ENCODE measurements at regions not wholly inside any gene's neighbourhood (a gene's known extent, or its start where the extent isn't known, plus 50 kb on each side); places are given as distances from the start of the nearest gene placed in this dataset.

DNA sequence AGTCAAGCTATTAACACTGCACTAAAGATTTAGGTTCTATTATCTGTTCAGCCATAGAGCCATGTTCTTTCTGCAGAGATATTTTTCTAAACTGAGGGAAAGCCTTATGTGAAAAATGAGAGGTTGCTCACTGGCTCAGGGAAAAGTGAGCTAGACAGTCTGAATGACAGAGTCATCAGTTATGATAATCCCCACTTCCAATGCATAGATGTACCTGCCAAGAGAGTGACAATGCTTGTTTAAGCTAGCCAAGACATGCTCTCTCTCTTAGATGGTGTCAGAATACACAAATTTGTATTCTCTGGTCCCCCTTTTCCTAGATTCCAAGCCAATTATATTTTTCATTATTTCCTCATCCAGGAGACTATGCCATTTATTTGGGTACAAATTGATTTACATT lies 176.9 kb upstream of the FRMD6 start:
- Histone ChIP-seq H3K4me3 (replicated peaks; ENCODE audit: insufficient read depth, low read length) (no peak overlapping the region), H3K27me3 (ENCODE audit: insufficient read depth, poor library complexity, severe bottlenecking) (peaks cover 5% of the 10 kb centered on the region), H3K27ac (replicated peaks) (no peak overlapping the region)
- DNase-seq (ENCODE audit: low read depth in 1 of 2, low spot score in 1 of 2), result no peak
- no peak for TF ChIP-seq REST (IDR thresholded peaks at IDR 0.05; ENCODE audit: insufficient replicate concordance, low read depth)
- no peak for TF ChIP-seq CTCF (IDR thresholded peaks at IDR 0.05; ENCODE audit: insufficient read depth, low read length)
- TF ChIP-seq POLR2AphosphoS5 (IDR thresholded peaks at IDR 0.05; ENCODE audit: low read depth), result no peak
- TF ChIP-seq SPI1 (IDR thresholded peaks at IDR 0.05; ENCODE audit: borderline replicate concordance, low read depth), result no peak
- no peak for TF ChIP-seq GABPA (IDR thresholded peaks at IDR 0.05; ENCODE audit: low read depth)

DNA sequence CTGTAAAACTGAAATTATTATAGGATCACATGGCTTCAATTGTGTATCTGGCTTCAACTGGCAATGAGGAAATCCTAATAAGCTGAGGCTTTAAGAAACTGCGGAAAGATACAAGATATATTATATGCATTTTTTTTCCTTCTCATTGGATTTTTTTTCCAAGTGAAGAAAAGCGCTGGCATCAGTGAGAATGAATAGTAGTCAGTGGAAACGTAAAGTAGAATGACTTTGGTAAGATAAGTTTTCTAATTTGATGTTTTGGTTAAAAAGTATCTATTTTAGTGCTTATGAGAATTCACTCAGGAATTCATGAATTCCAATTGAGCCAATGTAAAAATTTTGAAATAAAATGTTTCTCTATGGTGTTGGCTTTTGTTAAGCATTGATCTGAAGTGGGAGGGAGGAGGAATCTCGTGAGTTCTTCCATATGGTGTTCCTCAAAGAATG lies 173.5 kb upstream of the FRMD6 start:
- Histone ChIP-seq H3K4me3 (replicated peaks; ENCODE audit: insufficient read depth, low read length) (no peak overlapping the region), H3K27ac (replicated peaks) (no peak overlapping the region), H3K27me3 (ENCODE audit: insufficient read depth, poor library complexity, severe bottlenecking) (peaks cover 5% of the 10 kb centered on the region)
- TF ChIP-seq SPI1 (IDR thresholded peaks at IDR 0.05; ENCODE audit: borderline replicate concordance, low read depth), result no peak
- DNase-seq (ENCODE audit: low read depth in 1 of 2, low spot score in 1 of 2), result no peak

DNA sequence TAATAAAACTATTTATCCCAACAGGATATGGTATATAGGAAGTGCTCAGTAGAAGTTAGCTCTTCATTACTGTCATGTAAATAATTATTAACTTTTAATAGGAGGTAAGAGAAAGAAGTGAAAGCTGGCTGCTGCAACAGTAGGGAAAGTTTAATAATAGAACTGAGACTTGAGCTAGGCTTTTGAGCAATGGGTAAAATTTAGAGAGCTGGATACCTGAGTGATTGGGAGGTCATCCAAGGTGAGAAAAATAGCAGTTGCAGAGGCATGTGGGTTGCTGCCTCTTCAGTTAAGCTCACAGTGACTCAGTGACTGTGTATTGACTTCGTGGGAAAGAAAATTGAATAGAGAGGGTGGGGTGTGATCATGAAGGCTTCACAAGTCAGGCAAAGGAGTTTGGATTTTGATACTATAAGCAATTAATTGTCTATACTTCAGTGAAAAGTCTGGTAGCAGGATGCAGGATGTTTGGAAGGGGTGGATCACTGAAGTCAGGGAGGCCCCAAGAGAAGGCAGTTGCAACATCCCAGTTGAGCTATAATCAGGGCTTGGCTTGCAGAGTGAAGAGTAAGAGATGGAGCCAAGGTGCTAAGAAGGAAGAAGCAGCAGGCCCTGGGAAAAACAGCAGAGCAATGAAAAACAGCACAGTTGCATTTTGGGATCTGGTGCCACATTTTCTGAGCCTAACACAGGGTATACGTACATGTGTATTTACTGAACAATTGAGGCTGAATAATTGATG lies 172.0 kb upstream of the FRMD6 start:
- Histone ChIP-seq H3K27ac (replicated peaks) (no peak overlapping the region), H3K4me3 (replicated peaks; ENCODE audit: insufficient read depth, low read length) (no peak overlapping the region), H3K27me3 (ENCODE audit: insufficient read depth, poor library complexity, severe bottlenecking) (peaks cover 5% of the 10 kb centered on the region)
- TF ChIP-seq GABPA (IDR thresholded peaks at IDR 0.05; ENCODE audit: low read depth) (no peak), POLR2AphosphoS5 (IDR thresholded peaks at IDR 0.05; ENCODE audit: low read depth) (no peak), REST (IDR thresholded peaks at IDR 0.05; ENCODE audit: insufficient replicate concordance, low read depth) (no peak), SPI1 (IDR thresholded peaks at IDR 0.05; ENCODE audit: borderline replicate concordance, low read depth) (no peak), CTCF (IDR thresholded peaks at IDR 0.05; ENCODE audit: insufficient read depth, low read length) (no peak)
- DNase-seq (ENCODE audit: low read depth in 1 of 2, low spot score in 1 of 2), result no peak

- DNase-seq (ENCODE audit: low read depth in 1 of 2, low spot score in 1 of 2), result no peak
- Histone ChIP-seq H3K27me3 (ENCODE audit: insufficient read depth, poor library complexity, severe bottlenecking) (no peaks in the 10 kb centered on the region), H3K4me3 (replicated peaks; ENCODE audit: insufficient read depth, low read length) (no peak overlapping the region), H3K27ac (replicated peaks) (no peak overlapping the region)
- TF ChIP-seq GABPA (IDR thresholded peaks at IDR 0.05; ENCODE audit: low read depth) (no peak), CTCF (IDR thresholded peaks at IDR 0.05; ENCODE audit: insufficient read depth, low read length) (no peak), POLR2AphosphoS5 (IDR thresholded peaks at IDR 0.05; ENCODE audit: low read depth) (no peak), REST (IDR thresholded peaks at IDR 0.05; ENCODE audit: insufficient replicate concordance, low read depth) (no peak), SPI1 (IDR thresholded peaks at IDR 0.05; ENCODE audit: borderline replicate concordance, low read depth) (no peak)
These were observed 170.1 kb upstream of the FRMD6 start for GRCh38 chr14:51481643-51482042.
